ENCODE measurements at regions not wholly inside any gene's neighbourhood (a gene's known extent, or its start where the extent isn't known, plus 50 kb on each side); places are given as distances from the start of the nearest gene placed in this dataset.

- no peak for DNase-seq
Observed at GRCh38 chr4:45985038-45985437, 138.8 kb downstream of the GABRG1 start.

DNA sequence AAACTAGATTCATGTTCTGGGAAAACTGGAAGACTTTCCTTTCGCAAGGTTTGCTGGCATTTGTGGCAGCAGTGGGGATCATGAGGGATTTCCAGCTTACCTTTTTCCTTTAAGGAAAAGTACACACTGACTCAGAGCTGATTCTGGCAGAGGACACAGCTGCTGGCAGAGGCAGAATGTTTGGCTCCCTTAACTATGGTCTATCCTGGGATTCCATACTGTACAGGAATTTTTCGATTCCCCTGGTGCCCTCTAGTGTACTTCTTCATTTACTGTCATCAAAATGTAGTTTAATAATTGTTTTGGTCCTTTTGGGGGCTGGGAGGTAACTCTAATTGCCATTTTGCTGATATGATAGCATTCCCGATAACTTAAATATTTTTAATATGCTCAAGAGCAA is 152.7 kb downstream of the GABRG1 start:
- DNase-seq, result no peak

- DNase-seq, result no peak
Observed at GRCh38 chr4:45957353-45957752, 166.5 kb downstream of the GABRG1 start.

- DNase-seq, result no peak
Observed at GRCh38 chr4:45954276-45954675, 169.6 kb downstream of the GABRG1 start.

DNA sequence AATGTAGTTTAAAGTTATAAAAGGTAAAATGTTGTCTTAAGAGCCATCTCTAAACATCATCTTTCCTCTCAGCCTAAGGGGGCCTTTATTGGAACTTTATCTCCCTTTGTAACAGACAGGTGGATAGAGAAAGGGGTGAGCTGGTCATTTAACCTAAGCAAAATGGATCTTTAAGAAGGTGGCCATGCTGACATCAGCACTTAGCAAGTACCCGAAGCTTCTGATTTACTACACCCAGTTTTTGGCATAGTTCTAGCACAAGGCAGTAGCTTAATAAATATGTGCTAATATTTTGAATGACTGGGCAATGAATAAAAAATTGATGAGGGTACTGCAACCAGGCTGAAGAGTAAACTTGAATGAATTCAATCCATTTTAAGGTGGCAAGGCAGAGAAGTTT is 172.7 kb downstream of the GABRG1 start:
- DNase-seq, result no peak

- no peak for DNase-seq
Observed at GRCh38 chr4:45946699-45947098, 177.2 kb downstream of the GABRG1 start.

DNA sequence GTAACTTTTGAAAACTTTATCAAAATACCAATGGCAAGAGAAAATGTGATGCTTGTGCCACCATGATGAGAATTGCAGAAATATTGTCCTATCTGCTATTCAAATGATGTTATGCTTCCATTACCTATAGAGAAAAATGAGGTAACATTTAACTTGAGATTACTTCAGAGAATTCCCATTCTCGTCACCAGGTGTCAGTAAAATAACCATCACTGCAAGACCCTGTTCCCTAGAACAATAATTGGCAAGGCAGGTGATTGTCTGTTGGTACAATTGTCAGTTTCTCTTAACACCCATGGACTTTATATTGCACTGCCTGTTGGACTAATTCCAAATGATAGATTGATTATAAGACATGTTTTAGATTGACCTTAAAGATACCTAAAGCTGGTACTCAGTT is 179.9 kb downstream of the GABRG1 start:
- no peak for DNase-seq

- DNase-seq, result no peak
Observed at GRCh38 chr4:45939056-45939455, 184.8 kb downstream of the GABRG1 start.

DNA sequence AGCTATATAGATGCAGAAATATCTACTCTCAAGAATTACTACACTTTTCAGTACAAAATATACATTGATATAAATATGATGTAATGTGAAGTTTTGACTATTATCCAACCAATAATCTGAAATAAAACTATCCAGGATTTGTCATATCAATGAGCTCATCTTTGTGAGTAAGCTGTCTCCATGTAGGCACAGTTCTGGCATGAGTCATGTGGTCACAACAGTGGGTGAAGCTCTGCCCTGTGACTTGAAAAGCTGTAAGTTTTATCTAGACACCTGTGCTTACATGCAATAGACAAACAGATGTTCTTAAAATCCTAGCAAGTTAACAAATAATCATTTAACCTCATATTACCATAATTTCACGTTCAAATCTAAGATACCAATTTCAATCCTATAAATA is 192.7 kb downstream of the GABRG1 start:
- no peak for DNase-seq

GRCh38 chr4:45927641-45928040 is 196.2 kb downstream of the GABRG1 start:
- no peak for DNase-seq

GRCh38 chr4:45925809-45926208 is 198.0 kb downstream of the GABRG1 start:
- DNase-seq, result no peak

DNA sequence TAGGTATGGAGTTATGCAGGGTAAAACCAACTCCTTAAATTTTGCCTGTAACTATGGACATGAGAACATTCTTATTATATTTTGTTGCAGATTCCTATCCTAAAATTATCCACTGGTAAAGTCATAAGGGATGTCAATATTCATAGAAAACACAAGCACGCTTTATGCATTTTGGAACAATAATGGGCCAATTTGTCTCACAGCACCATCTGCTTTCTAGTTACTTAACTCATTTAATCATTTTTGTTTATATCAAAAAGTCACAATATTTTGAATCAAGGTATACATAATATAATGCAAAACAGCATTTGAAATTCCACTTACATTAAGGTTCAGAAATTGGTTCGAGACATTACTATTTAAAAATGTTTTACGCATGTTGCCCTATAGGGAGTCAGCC is 203.0 kb downstream of the GABRG1 start:
- DNase-seq, result no peak

- no peak for DNase-seq
Observed at GRCh38 chr4:45910511-45910910, 213.3 kb downstream of the GABRG1 start.

GRCh38 chr4:45897946-45898585 is 225.8 kb downstream of the GABRG1 start:
- DNase-seq, result no peak

DNA sequence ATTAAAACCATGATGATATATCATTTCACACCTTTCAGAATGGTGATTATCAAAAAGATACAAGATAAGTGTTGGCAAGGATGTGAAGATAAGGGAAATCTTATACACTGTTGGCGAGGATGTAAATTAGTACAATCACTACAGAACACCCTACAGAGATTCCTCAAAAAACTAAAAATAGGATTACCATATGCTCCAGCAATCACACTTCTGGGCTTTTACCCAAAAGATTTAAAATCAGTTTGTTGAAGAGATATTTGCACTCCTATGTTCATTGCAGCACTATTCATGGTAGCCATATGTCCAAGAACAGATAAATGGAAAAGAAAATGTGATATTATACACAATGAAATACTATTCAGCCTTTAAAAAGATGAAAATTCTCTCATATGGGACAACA is 240.4 kb downstream of the GABRG1 start:
- no peak for DNase-seq

DNA sequence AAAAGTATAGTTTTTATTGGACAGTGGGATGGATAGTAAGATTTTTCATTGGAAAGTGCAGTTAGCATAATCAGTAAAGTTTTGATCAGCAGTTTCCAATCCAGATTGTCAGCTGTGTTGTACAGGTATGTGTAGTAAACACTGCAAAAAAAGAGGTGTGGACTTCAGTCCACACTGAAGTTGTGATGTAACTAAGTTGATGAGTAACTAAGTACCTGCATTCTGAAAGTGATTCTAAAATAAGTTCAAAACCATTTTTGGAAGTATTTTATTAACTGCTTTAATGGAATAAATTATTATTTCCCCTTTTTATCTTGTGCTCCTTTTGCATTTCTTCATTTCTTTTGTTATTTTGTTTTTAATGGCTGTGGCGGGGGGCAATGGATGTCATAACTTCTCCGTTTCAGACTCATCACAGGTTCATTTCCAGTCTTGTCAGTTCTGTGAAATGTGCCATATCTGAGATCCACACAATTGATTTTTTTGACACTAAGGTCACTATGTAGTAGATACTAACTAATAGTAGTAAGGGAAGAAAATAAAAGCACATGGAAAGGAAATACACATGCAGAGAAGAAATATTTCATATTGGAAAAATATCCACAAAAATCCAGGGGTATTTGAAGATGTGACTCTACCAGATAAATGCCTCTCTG is 247.5 kb downstream of the GABRG1 start:
- no peak for DNase-seq

DNA sequence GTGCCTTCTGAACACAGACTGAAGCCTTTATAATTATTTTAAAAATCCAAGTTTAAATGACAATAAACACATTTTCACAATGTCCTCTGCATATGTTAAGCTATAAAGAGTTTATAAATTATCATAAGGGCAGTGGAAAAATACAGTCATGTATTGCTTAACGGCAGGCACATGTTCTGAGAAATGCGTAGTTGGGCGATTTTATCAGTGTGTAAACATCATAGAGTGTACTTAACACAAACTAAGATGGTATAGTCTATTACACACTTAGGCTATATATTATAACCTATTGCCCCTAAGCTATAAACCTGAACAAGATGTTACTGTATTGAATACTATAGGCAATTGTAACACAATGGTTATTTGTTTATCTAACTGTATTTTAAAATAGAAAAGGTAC is 254.7 kb downstream of the GABRG1 start:
- DNase-seq, result no peak

- no peak for DNase-seq
Observed at GRCh38 chr4:45865781-45866180, 258.1 kb downstream of the GABRG1 start.

DNA sequence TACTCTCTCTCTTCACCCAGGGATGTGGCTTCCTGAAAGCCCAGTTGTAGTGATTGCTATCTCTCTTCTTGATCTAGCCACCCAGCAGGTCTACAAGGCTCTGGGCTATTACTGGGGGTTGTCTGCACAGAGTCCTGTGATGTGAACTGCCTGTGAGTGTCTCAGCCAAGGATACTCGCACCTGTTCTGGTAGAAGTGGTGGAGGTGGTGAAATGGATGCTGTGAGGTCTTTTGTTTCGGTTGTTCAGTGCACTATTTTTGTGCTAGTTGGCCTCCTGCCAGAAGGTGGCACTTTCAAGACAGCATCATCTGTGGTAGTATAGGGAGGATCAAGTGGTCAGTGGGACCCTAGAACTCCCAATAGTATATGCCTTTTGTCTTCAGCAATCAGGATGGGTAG is 268.0 kb downstream of the GABRG1 start:
- DNase-seq, result no peak

DNA sequence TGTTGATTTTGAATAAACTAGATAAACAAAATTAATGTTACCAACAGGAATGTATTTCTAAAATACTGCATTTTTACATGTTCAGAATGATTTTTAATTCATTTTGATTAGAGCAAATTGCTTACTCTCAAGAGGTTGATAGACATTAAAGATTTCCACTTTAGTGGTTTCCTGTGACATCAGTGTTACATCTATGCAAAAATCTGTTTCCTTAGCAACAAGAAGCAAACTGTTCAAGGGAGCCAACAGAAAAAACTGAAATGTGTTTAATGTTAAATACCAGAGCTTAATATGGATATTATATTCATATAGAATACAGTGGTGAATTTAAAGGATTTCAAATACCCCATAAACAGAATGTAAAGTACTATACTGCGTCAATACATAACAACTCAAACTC is 277.8 kb downstream of the GABRG1 start:
- DNase-seq, result no peak

- no peak for DNase-seq
Observed at GRCh38 chr4:45841791-45842190, 282.1 kb downstream of the GABRG1 start.

GRCh38 chr4:45831692-45832091 is 292.2 kb downstream of the GABRG1 start:
- DNase-seq, result no peak

DNA sequence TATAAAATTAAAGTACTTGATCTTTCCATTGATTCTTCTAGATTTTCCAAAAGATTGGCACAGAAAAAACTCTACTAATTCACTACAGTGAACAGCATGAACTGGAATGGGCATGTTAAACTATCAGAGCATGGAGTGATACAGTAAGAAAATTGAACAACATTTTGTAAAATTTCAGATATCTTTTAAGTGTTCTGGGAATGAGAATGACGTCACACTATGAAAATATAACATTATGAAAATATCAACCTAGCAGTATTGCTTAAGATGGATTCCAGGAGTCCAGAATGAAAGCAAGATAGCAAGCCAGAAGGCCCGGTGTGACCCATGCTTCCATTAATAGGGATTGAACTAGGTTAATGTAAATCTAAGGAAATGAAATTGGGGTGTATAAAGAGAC is 319.9 kb downstream of the GABRG1 start:
- DNase-seq, result no peak

DNA sequence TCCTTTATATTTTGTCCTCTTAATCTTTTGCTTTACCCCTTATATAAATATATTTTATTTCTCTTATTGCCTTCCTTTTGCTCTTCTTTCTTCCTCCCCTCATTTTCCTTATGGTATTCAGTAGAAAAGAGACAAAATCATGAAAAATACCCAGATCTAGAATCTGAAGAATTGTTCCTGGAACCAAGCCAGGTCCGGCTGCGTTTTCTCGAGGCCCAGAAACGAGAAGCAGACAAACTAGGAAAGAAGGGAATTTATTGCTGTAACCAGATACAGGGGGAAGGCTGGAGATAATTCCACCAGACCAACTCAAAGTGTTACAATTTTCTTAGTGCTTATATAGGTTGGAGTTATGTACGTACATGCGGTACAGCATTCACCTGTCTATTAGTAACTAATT is 328.7 kb downstream of the GABRG1 start:
- DNase-seq, result no peak

DNA sequence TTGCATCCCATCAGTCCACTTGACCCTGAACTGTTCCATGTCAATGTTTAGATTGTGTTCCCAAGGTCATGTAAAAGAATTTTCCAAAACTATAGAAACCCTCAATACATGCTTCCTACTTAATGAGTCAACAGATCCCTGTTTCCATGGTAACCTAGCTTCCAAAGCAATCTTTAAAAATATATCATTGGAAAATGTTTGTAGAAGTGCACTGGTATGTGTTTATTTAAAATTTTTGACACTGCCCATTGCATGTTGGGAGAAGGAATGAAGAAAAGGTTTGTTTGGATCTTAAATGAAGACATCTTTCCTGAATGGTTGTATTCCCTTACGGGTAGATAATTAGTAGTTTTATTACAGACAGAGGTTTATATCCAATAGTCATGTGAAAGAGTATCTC is 345.3 kb downstream of the GABRG1 start:
- DNase-seq, result no peak
